ENCODE measurements at regions not wholly inside any gene's neighbourhood (a gene's known extent, or its start where the extent isn't known, plus 50 kb on each side); places are given as distances from the start of the nearest gene placed in this dataset.

DNA sequence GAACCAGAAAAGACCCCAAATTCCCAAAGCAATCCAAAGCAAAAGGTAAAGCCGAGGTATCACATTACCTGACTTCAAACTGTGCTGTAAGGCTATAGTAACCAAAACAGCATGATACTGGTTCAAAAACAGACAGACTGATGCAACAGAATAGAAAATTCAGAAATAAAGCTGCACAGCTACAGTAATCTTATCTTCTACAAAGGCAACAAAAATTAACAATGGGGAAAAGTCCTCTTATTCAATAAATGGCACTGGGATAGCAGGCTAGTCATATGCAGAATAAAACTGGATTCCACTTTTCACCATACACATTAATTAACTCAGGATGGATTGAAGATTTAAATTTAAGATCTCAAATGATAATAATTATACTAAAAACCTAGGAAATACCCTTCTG lies 392.6 kb upstream of the CBLB start:
- no peak for TF ChIP-seq JUND (IDR thresholded peaks at IDR 0.05)
- TF ChIP-seq POLR2AphosphoS5 (IDR thresholded peaks at IDR 0.05; ENCODE audit: low read depth, low read length) = no peak
- TF ChIP-seq, protein P1, sequence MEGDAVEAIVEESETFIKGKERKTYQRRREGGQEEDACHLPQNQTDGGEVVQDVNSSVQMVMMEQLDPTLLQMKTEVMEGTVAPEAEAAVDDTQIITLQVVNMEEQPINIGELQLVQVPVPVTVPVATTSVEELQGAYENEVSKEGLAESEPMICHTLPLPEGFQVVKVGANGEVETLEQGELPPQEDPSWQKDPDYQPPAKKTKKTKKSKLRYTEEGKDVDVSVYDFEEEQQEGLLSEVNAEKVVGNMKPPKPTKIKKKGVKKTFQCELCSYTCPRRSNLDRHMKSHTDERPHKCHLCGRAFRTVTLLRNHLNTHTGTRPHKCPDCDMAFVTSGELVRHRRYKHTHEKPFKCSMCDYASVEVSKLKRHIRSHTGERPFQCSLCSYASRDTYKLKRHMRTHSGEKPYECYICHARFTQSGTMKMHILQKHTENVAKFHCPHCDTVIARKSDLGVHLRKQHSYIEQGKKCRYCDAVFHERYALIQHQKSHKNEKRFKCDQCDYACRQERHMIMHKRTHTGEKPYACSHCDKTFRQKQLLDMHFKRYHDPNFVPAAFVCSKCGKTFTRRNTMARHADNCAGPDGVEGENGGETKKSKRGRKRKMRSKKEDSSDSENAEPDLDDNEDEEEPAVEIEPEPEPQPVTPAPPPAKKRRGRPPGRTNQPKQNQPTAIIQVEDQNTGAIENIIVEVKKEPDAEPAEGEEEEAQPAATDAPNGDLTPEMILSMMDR (IDR thresholded peaks at IDR 0.05) = no peak
- TF ChIP-seq, protein P2, sequence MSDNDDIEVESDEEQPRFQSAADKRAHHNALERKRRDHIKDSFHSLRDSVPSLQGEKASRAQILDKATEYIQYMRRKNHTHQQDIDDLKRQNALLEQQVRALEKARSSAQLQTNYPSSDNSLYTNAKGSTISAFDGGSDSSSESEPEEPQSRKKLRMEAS (IDR thresholded peaks at IDR 0.05; ENCODE audit: low read depth) = no peak
- TF ChIP-seq EP300 (IDR thresholded peaks at IDR 0.05; ENCODE audit: borderline replicate concordance in 1 of 2, low read depth in 1 of 2, low read length in 1 of 2) = no peak
- no peak for TF ChIP-seq EZH2phosphoT487 (IDR thresholded peaks at IDR 0.05; ENCODE audit: borderline replicate concordance, low read depth)
- TF ChIP-seq FOXJ3 (CRISPR knock-in tag; IDR thresholded peaks at IDR 0.05) = no peak
- no peak for TF ChIP-seq SMC3 (IDR thresholded peaks at IDR 0.05; ENCODE audit: low read depth, low read length)
- TF ChIP-seq, protein P3, sequence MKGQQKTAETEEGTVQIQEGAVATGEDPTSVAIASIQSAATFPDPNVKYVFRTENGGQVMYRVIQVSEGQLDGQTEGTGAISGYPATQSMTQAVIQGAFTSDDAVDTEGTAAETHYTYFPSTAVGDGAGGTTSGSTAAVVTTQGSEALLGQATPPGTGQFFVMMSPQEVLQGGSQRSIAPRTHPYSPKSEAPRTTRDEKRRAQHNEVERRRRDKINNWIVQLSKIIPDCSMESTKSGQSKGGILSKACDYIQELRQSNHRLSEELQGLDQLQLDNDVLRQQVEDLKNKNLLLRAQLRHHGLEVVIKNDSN (IDR thresholded peaks at IDR 0.05; ENCODE audit: borderline replicate concordance, low read depth) = no peak
- TF ChIP-seq GABPA (IDR thresholded peaks at IDR 0.05; ENCODE audit: low read depth) = no peak

All from SK-N-SH (cell line).